CD4-positive, alpha-beta T cell treated with Interleukin-15 for 4 hours (primary cell): ENCODE measurements at regions not wholly inside any gene's neighbourhood (a gene's known extent, or its start where the extent isn't known, plus 50 kb on each side); places are given as distances from the start of the nearest gene placed in this dataset.

ENCODE experiments used
- DNase-seq: peaks from one replicate; pipeline ENCODE4 v3.0.0-alpha.2; 2020; ENCODE audit warnings: low spot score

- DNase-seq: no peak
These were observed 318.0 kb upstream of the HS3ST1 start for GRCh38 chr4:11746734-11747133.

GRCh38 chr4:11743976-11744375 lies 315.3 kb upstream of the HS3ST1 start:
- DNase-seq: no peak

GRCh38 chr4:11743236-11743635 lies 314.5 kb upstream of the HS3ST1 start:
- no peak for DNase-seq

- DNase-seq: no peak
These were observed 312.5 kb upstream of the HS3ST1 start for GRCh38 chr4:11741190-11741652.

GRCh38 chr4:11739992-11740391 lies 311.3 kb upstream of the HS3ST1 start:
- no peak for DNase-seq

GRCh38 chr4:11736978-11737377 lies 308.3 kb upstream of the HS3ST1 start:
- no peak for DNase-seq

- no peak for DNase-seq
These were observed 307.0 kb upstream of the HS3ST1 start for GRCh38 chr4:11735651-11736050.

GRCh38 chr4:11732155-11732554 lies 303.5 kb upstream of the HS3ST1 start:
- no peak for DNase-seq

GRCh38 chr4:11730545-11730944 lies 301.9 kb upstream of the HS3ST1 start:
- no peak for DNase-seq

- DNase-seq: no peak
These were observed 300.9 kb upstream of the HS3ST1 start for GRCh38 chr4:11729548-11729947.

- no peak for DNase-seq
These were observed 299.3 kb upstream of the HS3ST1 start for GRCh38 chr4:11727903-11728564.

- no peak for DNase-seq
These were observed 296.0 kb upstream of the HS3ST1 start for GRCh38 chr4:11724731-11725130.

- DNase-seq: no peak
These were observed 293.5 kb upstream of the HS3ST1 start for GRCh38 chr4:11722223-11722622.

GRCh38 chr4:11720292-11720691 lies 291.6 kb upstream of the HS3ST1 start:
- no peak for DNase-seq

- DNase-seq: no peak
These were observed 291.2 kb upstream of the HS3ST1 start for GRCh38 chr4:11719879-11720278.

GRCh38 chr4:11715753-11716521 lies 287.2 kb upstream of the HS3ST1 start:
- DNase-seq: no peak

GRCh38 chr4:11710453-11711093 lies 281.9 kb upstream of the HS3ST1 start:
- no peak for DNase-seq

- DNase-seq: no peak
These were observed 275.6 kb upstream of the HS3ST1 start for GRCh38 chr4:11704186-11704830.

GRCh38 chr4:11702886-11703557 lies 274.3 kb upstream of the HS3ST1 start:
- no peak for DNase-seq

- DNase-seq: no peak
These were observed 273.5 kb upstream of the HS3ST1 start for GRCh38 chr4:11701966-11702725.

GRCh38 chr4:11700751-11701226 lies 272.1 kb upstream of the HS3ST1 start:
- no peak for DNase-seq
